Tibial nerve (tissue), 4 donors: ENCODE measurements at regions not wholly inside any gene's neighbourhood (a gene's known extent, or its start where the extent isn't known, plus 50 kb on each side); places are given as distances from the start of the nearest gene placed in this dataset.

Experiments used
- EP300 ChIP-seq, 2 donors: sonication (generic); formaldehyde crosslinking; IDR thresholded peaks; one replicate each; pipeline ENCODE4 v1.6.1; 2017; ENCODE audit warnings: antibody characterized with exemption in 2 of 2, mild to moderate bottlenecking in 1 of 2
- POLR2A ChIP-seq, 2 donors: fragments of 450-650 bp; IDR thresholded peaks; one replicate each; pipeline ENCODE4 v1.6.1; 2017; ENCODE audit warnings: antibody characterized with exemption in 2 of 2, mild to moderate bottlenecking in 2 of 2, moderate library complexity in 2 of 2
- TF ChIP-seq, protein P1 (sequence below), 5 experiments: fragments of 200-600 bp in 3 of 5; fragments of 450-650 bp in 2 of 5; sonication (generic) in 3 of 5; IDR thresholded peaks; one replicate each; pipeline ENCODE4 v1.5.1; 2016 to 2019; ENCODE audit warnings: antibody characterized with exemption in 5 of 5, mild to moderate bottlenecking in 3 of 5, moderate library complexity in 2 of 5

DNA sequence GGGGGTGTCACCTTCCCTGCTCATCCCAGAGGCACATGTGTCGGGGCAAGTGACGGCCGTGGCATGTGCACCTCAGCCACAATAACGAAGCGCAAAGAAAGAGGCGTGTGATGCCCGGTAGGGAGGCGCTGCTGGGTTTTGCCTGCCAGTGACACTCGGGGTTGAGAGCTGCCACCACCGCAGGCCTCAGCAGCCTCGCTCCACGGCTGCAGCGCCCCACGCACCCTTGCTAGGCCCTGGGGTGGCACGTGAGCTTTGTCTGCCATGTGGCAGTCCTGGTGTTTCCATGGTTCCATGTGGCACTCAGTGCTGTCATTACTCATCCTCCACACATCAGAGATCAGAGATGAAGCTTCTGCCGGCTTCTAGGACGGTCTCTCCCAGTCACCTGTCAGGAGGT lies 136.0 kb upstream of the AGAP1 start:
- TF ChIP-seq, protein P1, sequence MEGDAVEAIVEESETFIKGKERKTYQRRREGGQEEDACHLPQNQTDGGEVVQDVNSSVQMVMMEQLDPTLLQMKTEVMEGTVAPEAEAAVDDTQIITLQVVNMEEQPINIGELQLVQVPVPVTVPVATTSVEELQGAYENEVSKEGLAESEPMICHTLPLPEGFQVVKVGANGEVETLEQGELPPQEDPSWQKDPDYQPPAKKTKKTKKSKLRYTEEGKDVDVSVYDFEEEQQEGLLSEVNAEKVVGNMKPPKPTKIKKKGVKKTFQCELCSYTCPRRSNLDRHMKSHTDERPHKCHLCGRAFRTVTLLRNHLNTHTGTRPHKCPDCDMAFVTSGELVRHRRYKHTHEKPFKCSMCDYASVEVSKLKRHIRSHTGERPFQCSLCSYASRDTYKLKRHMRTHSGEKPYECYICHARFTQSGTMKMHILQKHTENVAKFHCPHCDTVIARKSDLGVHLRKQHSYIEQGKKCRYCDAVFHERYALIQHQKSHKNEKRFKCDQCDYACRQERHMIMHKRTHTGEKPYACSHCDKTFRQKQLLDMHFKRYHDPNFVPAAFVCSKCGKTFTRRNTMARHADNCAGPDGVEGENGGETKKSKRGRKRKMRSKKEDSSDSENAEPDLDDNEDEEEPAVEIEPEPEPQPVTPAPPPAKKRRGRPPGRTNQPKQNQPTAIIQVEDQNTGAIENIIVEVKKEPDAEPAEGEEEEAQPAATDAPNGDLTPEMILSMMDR (IDR thresholded peaks at IDR 0.05): no peak
- no peak for TF ChIP-seq POLR2A (IDR thresholded peaks at IDR 0.05)
- TF ChIP-seq EP300 (IDR thresholded peaks at IDR 0.05): no peak
